T follicular helper cell (primary cell): ENCODE measurements at regions not wholly inside any gene's neighbourhood (a gene's known extent, or its start where the extent isn't known, plus 50 kb on each side); places are given as distances from the start of the nearest gene placed in this dataset.
"Not testable (repeated sequence)": the region's sequence is repeated elsewhere in the genome, so short reads cannot be mapped to it uniquely, and the experiment has no call there.

Source experiments
- DNase-seq: peaks from one replicate; pipeline ENCODE4 v3.0.0-alpha.2; 2020; ENCODE audit warnings: low read depth

GRCh38 chr3:21020681-21021080, 730.3 kb downstream of the ZNF385D start:
- DNase-seq = no peak

GRCh38 chr3:21020043-21020442, 731.0 kb downstream of the ZNF385D start:
- DNase-seq = no peak

- no peak for DNase-seq
These were observed 733.7 kb downstream of the ZNF385D start for GRCh38 chr3:21017115-21017852.

- no peak for DNase-seq
These were observed 737.4 kb downstream of the ZNF385D start for GRCh38 chr3:21013566-21013965.

- DNase-seq = no peak
These were observed 751.3 kb downstream of the ZNF385D start for GRCh38 chr3:20999661-21000060.

GRCh38 chr3:20997183-20997582, 753.8 kb downstream of the ZNF385D start:
- no peak for DNase-seq

- DNase-seq = no peak
These were observed 760.1 kb downstream of the ZNF385D start for GRCh38 chr3:20990896-20991295.

GRCh38 chr3:20989653-20990052, 761.4 kb downstream of the ZNF385D start:
- DNase-seq = not testable (repeated sequence)

GRCh38 chr3:20984594-20985205, 766.3 kb downstream of the ZNF385D start:
- DNase-seq = no peak

GRCh38 chr3:20975188-20975651, 775.8 kb downstream of the ZNF385D start:
- DNase-seq = no peak

- no peak for DNase-seq
These were observed 776.6 kb downstream of the ZNF385D start for GRCh38 chr3:20974396-20974795.

GRCh38 chr3:20970807-20971206, 780.2 kb downstream of the ZNF385D start:
- DNase-seq = not testable (repeated sequence)

- DNase-seq = not testable (repeated sequence)
These were observed 781.5 kb upstream of the SGO1 start for GRCh38 chr3:20967485-20967884.

GRCh38 chr3:20958161-20958560, 772.2 kb upstream of the SGO1 start:
- no peak for DNase-seq

GRCh38 chr3:20945892-20946291, 759.9 kb upstream of the SGO1 start:
- no peak for DNase-seq

GRCh38 chr3:20935791-20936190, 749.8 kb upstream of the SGO1 start:
- DNase-seq = no peak

GRCh38 chr3:20931834-20932233, 745.8 kb upstream of the SGO1 start:
- DNase-seq = no peak

GRCh38 chr3:20930034-20930433, 744.0 kb upstream of the SGO1 start:
- no peak for DNase-seq

- no peak for DNase-seq
These were observed 738.8 kb upstream of the SGO1 start for GRCh38 chr3:20924646-20925385.

GRCh38 chr3:20921112-20921511, 735.1 kb upstream of the SGO1 start:
- not testable (repeated sequence) for DNase-seq

GRCh38 chr3:20916951-20917606, 731.1 kb upstream of the SGO1 start:
- DNase-seq = no peak

GRCh38 chr3:20914310-20914709, 728.3 kb upstream of the SGO1 start:
- DNase-seq = no peak
